ENCODE measurements at regions not wholly inside any gene's neighbourhood (a gene's known extent, or its start where the extent isn't known, plus 50 kb on each side); places are given as distances from the start of the nearest gene placed in this dataset.

DNA sequence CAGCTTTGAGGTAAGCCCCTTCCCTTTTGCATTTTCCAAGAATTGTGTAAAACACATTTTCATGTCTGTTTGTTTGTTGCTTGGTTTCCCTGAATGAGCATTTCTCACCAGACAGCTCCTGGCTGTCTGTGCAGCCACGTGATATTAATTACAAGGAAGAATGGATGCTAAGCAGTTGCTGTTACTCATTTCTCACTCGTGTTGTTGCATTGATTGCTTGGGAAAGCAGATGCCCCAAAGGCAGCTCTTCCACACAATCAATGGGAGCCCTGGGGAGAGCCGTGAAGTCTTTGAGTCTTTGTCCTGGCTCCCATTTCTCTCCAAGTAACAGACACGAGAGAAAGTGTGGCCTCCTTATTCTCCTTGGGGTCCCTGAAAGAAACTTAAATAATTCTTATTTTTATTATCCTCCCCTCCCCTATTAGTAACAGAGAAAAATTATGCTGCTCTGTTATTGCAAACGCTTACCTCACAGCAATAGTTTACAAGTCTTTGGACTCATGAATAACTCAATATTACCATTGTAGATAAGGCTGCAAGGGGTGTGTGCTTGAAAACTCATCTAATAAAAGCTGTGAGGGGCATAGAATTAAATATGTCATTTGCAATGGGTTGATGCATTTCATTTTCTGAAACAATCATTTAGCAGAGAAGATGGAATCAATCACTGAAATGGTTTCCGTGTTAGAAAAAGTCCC is 127.7 kb upstream of the CAMK1G start:
- DNase-seq: no peak

DNA sequence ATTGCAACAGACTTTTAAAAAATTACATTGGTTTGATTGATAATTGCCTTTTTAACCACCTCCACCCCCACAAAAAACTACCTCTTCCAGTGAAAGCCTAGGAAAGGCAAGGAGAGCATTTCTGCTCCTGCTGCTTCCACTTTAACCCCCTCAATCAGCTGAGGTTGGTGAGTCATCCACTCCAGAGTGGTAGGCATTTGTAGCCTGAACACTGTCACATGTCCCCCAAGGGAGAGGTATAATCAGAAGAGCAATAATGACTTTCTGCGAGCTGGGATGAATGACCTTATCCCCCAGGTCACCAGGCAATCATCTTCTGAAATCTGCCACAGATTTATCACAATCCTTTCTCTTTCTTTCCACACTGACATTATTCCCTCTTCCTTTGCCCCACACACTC is 126.6 kb upstream of the CAMK1G start:
- no peak for DNase-seq

DNA sequence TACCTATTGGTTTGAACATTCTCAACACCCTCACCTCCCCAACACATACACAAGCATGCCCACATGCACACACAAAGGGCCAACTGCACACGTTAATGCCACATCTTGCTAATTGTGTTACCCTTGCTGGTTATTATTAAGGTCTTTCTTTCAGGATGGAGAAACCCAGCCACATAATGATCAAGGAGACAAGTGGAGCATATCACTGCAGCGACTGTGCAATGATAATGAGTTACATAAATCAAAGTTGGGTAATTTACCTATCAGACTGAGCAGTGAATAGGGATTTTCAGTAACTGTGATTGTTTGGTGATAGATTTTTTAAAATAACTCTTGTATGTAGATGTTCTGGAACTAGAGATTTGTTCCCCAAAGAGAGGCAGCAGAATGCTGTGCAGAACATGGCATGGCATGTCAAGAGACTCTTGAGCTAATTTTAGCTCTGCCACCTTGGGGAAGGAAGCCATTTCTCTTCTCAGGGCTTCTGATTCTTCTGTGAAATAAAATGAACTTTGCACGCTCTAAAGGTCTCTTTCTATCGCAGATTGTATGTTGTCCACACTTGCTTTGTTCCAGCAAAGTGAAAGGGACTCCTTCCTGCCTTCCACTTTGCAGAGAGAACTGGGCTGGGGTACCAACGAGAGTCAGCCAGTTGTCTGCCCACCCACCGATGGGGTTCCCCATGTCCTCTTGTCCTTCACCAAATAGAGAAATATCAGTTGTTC is 126.0 kb upstream of the CAMK1G start:
- no peak for DNase-seq

DNA sequence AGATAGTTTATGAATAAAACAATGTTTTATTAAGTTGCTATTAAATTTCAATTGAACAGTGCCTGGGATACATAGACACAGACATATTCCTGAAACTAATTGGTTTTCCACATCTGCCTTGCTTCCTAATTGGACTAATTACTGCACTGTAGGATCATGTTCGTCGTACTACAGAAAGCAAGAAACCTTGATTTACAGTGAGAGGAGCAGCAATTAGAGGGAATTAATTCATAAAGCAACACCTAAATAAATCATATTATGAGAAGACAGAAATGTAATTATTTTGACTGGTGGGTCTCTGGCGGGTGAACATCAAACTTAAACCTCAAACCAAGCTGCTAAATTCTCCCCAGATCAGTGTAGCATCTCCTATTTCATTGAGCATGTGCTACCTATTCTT is 124.6 kb upstream of the CAMK1G start:
- no peak for DNase-seq

DNA sequence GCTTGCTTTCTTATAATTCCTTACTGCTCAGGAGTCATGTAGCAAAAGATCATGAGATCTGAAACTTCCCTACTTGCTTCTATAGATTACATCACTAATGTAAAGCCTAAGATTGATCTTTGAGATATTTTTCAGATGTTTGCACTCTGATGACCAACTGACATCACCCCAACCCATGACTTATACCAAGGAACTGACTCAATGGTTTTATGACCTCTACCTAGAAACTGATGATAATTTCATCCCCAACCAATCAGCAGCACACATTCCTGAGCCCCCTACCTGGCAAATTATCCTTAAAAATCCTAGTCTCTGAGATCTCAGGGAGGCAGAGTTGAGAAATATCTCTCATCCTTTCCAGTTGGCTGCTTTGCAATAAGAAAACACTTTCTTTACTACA is 122.3 kb upstream of the CAMK1G start:
- no peak for DNase-seq

DNA sequence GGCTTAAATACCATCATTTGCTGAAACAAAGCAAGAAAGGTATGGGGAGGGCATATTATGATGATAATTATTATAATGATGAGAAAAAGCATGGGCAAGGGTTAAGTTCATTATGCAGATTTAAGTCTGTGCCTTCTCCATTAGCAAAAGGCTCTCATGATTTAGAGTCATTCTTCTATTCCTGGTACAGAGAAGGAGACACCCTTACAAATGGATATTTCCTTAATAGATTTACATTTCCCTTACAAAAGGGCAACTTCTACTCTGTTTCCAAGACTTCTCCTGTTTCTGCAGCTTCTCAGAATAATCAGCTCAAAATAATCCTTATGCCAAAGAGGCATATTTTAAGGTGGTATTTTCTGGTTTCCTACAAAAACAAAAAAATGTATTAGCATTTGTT is 121.1 kb upstream of the CAMK1G start:
- DNase-seq: no peak

GRCh38 chr1:209463441-209463840 is 120.1 kb upstream of the CAMK1G start:
- no peak for DNase-seq

GRCh38 chr1:209473025-209473424 is 110.5 kb upstream of the CAMK1G start:
- no peak for DNase-seq

GRCh38 chr1:209480345-209480744 is 103.2 kb upstream of the CAMK1G start:
- no peak for DNase-seq

DNA sequence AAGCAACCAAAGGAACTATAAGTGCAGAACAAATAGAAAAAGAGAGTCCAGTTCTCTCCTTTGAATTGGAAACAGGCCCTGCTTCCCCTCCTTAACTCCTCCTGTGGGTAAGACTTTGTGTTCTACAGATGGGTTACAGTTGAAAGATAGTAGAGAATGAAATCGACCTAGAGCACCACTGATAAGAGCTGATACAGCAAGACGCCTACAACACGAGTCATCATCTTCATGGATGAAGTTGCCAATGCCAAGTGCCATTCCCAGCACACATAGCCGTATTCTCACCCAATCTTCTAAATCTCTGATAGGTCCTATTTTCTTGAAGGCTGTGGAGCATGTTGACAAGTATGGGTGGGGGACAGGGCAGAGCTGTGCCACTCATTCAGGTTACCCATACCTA is 99.8 kb upstream of the CAMK1G start:
- no peak for DNase-seq

DNA sequence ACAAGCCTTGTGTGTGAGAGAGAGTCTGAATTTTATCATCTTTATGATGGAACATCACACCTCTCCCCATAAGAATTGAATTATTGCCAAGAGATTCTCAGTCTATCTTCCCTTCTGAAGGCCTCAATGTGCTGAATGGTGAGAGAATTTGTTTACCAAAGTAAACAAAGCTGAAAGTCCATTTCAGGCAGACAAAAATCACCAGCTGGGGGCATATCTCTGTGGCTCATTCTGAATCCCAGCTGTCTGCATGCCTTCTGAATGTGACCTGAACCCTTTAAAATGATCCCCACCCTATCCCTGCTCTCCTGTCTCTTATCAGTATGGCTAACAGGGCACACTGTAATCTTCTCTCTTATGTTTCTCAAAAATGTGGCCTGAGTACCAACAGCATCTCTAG is 99.1 kb upstream of the CAMK1G start:
- DNase-seq: no peak

GRCh38 chr1:209485167-209485566 is 98.3 kb upstream of the CAMK1G start:
- DNase-seq: no peak

GRCh38 chr1:209485751-209486150 is 97.8 kb upstream of the CAMK1G start:
- no peak for DNase-seq

GRCh38 chr1:209486861-209487593 is 96.5 kb upstream of the CAMK1G start:
- DNase-seq: no peak

- DNase-seq: no peak
Measured at GRCh38 chr1:209490013-209490412, 93.5 kb upstream of the CAMK1G start.

- DNase-seq: no peak
Measured at GRCh38 chr1:209491031-209491430, 92.5 kb upstream of the CAMK1G start.

GRCh38 chr1:209491496-209491895 is 92.0 kb upstream of the CAMK1G start:
- no peak for DNase-seq

GRCh38 chr1:209491897-209492296 is 91.6 kb upstream of the CAMK1G start:
- no peak for DNase-seq

DNA sequence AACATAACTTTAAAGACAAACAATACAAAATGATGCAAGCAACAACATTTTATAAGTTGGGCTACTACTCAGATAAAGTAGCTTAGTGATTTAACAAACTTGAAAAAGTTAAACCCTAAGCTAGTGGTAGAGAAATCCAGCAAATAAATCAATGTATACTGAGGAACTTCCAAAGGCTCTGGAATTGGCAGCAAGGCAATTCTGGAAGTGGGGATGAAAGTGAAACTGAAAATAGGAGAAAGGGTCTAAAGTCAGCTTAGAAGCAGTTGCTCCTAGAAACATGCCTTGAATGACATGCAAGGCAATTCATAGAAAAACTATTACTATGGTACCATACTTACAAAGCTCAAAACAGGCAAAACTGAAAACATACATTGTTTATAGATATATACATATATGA is 90.0 kb upstream of the CAMK1G start:
- no peak for DNase-seq

- no peak for DNase-seq
Measured at GRCh38 chr1:209497729-209498128, 85.8 kb upstream of the CAMK1G start.

- no peak for DNase-seq
Measured at GRCh38 chr1:209500993-209501392, 82.5 kb upstream of the CAMK1G start.

GRCh38 chr1:209503196-209503595 is 80.3 kb upstream of the CAMK1G start:
- DNase-seq: no peak

- DNase-seq: no peak
Measured at GRCh38 chr1:209504571-209504970, 78.9 kb upstream of the CAMK1G start.

GRCh38 chr1:209505044-209505443 is 78.5 kb upstream of the CAMK1G start:
- DNase-seq: no peak
